ENCODE measurements at regions not wholly inside any gene's neighbourhood (a gene's known extent, or its start where the extent isn't known, plus 50 kb on each side); places are given as distances from the start of the nearest gene placed in this dataset.

GRCh38 chr12:98408681-98409080, 106.7 kb upstream of the TMPO start:
- TF ChIP-seq, protein P1, sequence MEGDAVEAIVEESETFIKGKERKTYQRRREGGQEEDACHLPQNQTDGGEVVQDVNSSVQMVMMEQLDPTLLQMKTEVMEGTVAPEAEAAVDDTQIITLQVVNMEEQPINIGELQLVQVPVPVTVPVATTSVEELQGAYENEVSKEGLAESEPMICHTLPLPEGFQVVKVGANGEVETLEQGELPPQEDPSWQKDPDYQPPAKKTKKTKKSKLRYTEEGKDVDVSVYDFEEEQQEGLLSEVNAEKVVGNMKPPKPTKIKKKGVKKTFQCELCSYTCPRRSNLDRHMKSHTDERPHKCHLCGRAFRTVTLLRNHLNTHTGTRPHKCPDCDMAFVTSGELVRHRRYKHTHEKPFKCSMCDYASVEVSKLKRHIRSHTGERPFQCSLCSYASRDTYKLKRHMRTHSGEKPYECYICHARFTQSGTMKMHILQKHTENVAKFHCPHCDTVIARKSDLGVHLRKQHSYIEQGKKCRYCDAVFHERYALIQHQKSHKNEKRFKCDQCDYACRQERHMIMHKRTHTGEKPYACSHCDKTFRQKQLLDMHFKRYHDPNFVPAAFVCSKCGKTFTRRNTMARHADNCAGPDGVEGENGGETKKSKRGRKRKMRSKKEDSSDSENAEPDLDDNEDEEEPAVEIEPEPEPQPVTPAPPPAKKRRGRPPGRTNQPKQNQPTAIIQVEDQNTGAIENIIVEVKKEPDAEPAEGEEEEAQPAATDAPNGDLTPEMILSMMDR (IDR thresholded peaks at IDR 0.05; ENCODE audit: insufficient read depth, low read length): no peak
- TF ChIP-seq SPI1 (IDR thresholded peaks at IDR 0.05; ENCODE audit: borderline replicate concordance, low read depth): no peak
- TF ChIP-seq, protein P2, sequence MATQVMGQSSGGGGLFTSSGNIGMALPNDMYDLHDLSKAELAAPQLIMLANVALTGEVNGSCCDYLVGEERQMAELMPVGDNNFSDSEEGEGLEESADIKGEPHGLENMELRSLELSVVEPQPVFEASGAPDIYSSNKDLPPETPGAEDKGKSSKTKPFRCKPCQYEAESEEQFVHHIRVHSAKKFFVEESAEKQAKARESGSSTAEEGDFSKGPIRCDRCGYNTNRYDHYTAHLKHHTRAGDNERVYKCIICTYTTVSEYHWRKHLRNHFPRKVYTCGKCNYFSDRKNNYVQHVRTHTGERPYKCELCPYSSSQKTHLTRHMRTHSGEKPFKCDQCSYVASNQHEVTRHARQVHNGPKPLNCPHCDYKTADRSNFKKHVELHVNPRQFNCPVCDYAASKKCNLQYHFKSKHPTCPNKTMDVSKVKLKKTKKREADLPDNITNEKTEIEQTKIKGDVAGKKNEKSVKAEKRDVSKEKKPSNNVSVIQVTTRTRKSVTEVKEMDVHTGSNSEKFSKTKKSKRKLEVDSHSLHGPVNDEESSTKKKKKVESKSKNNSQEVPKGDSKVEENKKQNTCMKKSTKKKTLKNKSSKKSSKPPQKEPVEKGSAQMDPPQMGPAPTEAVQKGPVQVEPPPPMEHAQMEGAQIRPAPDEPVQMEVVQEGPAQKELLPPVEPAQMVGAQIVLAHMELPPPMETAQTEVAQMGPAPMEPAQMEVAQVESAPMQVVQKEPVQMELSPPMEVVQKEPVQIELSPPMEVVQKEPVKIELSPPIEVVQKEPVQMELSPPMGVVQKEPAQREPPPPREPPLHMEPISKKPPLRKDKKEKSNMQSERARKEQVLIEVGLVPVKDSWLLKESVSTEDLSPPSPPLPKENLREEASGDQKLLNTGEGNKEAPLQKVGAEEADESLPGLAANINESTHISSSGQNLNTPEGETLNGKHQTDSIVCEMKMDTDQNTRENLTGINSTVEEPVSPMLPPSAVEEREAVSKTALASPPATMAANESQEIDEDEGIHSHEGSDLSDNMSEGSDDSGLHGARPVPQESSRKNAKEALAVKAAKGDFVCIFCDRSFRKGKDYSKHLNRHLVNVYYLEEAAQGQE (IDR thresholded peaks at IDR 0.05; ENCODE audit: insufficient replicate concordance, low read depth): no peak
- no peak for TF ChIP-seq GABPA (IDR thresholded peaks at IDR 0.05; ENCODE audit: low read depth)
- TF ChIP-seq POLR2AphosphoS5 (IDR thresholded peaks at IDR 0.05; ENCODE audit: low read depth): no peak
- peak; percentile 17 to 47 for DNase-seq (ENCODE audit: low read depth in 1 of 2, low spot score in 1 of 2)
- Histone ChIP-seq H3K27me3 (ENCODE audit: insufficient read depth, poor library complexity, severe bottlenecking) (no peaks in the 10 kb centered on the region), H3K4me3 (replicated peaks; ENCODE audit: insufficient read depth, low read length) (no peak overlapping the region), H3K27ac (replicated peaks) (no peak overlapping the region)

DNA sequence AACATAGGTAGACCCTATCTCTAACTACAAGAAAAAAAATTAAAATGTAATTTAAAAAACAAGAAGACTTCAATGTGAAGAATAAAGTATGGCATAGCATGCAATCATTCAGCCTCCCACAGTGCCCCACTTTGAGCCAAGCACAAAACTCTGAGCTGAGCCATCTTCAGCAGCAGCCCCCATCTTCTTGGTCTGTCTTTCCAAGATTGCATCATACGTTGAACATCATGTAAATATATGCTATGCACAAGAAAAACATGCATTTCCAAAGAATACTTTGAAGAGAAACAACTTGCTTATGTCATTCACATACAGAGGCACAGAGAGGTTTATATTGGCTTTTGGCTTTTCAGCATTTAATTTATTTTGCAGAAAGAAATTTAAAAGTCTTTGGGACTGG, 105.8 kb upstream of the TMPO start:
- no peaks in the 10 kb centered on the region for H3K27me3 ChIP-seq (ENCODE audit: insufficient read depth, poor library complexity, severe bottlenecking)
- TF ChIP-seq, protein P1 (IDR thresholded peaks at IDR 0.05; ENCODE audit: insufficient read depth, low read length): no peak
- TF ChIP-seq SPI1 (IDR thresholded peaks at IDR 0.05; ENCODE audit: borderline replicate concordance, low read depth): no peak
- DNase-seq (ENCODE audit: low read depth in 1 of 2, low spot score in 1 of 2): no peak
- no peak overlapping the region for H3K4me3 ChIP-seq (replicated peaks; ENCODE audit: insufficient read depth, low read length)
- H3K27ac ChIP-seq (replicated peaks): no peak overlapping the region

DNA sequence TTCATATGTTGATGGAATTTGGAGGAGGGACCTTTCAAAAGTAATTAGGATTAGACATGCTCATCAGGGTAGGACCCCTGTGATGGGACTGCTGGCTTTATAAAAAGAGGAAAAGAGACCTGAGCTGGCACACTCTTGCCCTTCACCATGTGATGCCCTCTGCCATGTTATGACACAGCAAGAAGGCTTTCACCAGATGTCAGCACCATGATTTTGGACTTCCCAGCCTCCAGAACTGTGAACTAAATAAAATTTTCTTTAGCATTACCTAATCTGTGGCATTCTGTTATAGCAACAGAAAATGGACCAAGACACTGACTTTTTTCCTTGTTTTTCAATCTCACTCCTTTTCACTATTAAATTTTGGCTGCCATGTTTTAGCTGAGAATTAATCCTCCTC, 105.0 kb upstream of the TMPO start:
- DNase-seq (ENCODE audit: low read depth in 1 of 2, low spot score in 1 of 2): no peak
- H3K27me3 ChIP-seq (ENCODE audit: insufficient read depth, poor library complexity, severe bottlenecking): no peaks in the 10 kb centered on the region
- H3K27ac ChIP-seq (replicated peaks): no peak overlapping the region
- no peak overlapping the region for H3K4me3 ChIP-seq (replicated peaks; ENCODE audit: insufficient read depth, low read length)
- no peak for TF ChIP-seq SPI1 (IDR thresholded peaks at IDR 0.05; ENCODE audit: borderline replicate concordance, low read depth)
- TF ChIP-seq POLR2AphosphoS5 (IDR thresholded peaks at IDR 0.05; ENCODE audit: low read depth): no peak

DNA sequence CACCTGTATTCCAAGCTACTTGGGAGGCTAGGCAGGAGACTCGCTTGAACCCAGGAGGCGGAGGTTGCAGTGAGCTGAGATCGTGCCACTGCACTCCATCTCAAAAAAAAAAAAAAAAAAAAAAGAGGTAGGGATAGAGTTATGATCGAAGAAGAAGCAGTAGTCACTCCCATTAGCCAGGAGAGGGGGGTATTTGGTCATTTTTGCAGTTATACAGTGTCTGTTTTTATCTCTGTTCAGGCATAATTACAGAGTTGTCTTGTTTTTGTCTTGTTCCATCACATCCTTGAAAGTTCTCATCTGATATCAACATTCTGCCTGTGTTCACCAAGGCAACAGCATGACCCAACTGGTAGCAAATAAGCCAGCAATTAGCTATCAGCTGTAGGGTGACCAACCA, 98.5 kb upstream of the TMPO start:
- H3K27me3 ChIP-seq (ENCODE audit: insufficient read depth, poor library complexity, severe bottlenecking): no peaks in the 10 kb centered on the region
- H3K27ac ChIP-seq (replicated peaks): no peak overlapping the region
- DNase-seq (ENCODE audit: low read depth in 1 of 2, low spot score in 1 of 2): no peak
- H3K4me3 ChIP-seq (replicated peaks; ENCODE audit: insufficient read depth, low read length): no peak overlapping the region
- TF ChIP-seq, protein P2 (IDR thresholded peaks at IDR 0.05; ENCODE audit: insufficient replicate concordance, low read depth): no peak
- TF ChIP-seq POLR2AphosphoS5 (IDR thresholded peaks at IDR 0.05; ENCODE audit: low read depth): no peak
- no peak for TF ChIP-seq GABPA (IDR thresholded peaks at IDR 0.05; ENCODE audit: low read depth)
- TF ChIP-seq, protein P1 (IDR thresholded peaks at IDR 0.05; ENCODE audit: insufficient read depth, low read length): no peak
- TF ChIP-seq SPI1 (IDR thresholded peaks at IDR 0.05; ENCODE audit: borderline replicate concordance, low read depth): no peak

Data from HL-60 (cell line).